ENCODE measurements at regions not wholly inside any gene's neighbourhood (a gene's known extent, or its start where the extent isn't known, plus 50 kb on each side); places are given as distances from the start of the nearest gene placed in this dataset.

DNA sequence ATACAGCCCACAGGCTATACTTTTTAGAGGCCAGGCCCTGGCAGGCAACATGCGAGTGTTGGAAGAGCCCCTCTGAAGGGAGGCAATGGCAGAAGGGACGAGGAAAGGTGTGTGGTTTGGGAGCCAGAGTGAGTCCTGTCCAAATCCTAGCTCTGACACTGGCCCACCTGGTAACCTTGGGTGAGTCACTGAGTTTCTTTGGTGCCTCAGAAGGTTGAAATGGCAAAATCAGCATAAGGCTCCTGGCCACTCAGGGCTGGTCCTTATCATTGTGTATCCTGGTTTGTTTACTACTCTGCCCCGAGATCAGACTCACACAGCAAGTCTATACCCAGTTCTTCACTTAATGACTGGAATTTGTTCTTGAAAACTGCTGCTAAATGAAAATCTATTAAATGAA lies 71.4 kb upstream of the TLE3 start:
- Histone ChIP-seq H3K9ac (ENCODE audit: insufficient read length) (no peak overlapping the region), H3K36me3 (ENCODE audit: insufficient read depth, low read length) (no peaks in the 10 kb centered on the region), H3K9me3 (ENCODE audit: low read depth, low read length) (no peaks in the 10 kb centered on the region), H3K4me3 (no peak overlapping the region), H3K27ac (no peak overlapping the region)
- TF ChIP-seq POLR2AphosphoS5 (IDR thresholded peaks at IDR 0.05; ENCODE audit: borderline replicate concordance, low read depth, low read length) (no peak), FOXP2 (optimal IDR thresholded peaks at IDR 0.05; ENCODE audit: control extremely low read depth, extremely low read length, insufficient read depth) (no peak), EZH2 (IDR thresholded peaks at IDR 0.05) (no peak)
- DNase-seq (ENCODE audit: low read depth, low spot score): no peak

DNA sequence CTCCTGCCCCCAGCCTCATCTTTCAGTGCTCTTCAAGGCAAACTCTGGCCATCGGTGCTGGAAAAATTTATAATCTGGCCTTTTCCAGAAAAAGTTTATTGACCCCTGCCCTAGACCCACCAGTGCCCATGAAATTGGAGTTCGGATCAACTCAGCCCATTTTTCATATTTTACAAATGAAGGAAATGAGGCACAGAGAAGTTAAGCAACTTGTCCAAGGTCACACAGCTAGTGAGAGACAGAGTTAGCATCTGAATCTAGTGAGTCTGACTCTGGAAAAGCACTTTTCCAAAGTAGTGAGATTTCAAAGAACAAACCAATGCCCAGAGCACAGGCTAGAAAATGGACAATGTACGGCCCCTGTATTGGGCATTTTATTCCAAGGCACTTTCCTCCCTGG lies 69.4 kb upstream of the TLE3 start:
- TF ChIP-seq POLR2AphosphoS5 (IDR thresholded peaks at IDR 0.05; ENCODE audit: borderline replicate concordance, low read depth, low read length): no peak
- no peak for TF ChIP-seq EZH2 (IDR thresholded peaks at IDR 0.05)
- no peak for TF ChIP-seq FOXP2 (optimal IDR thresholded peaks at IDR 0.05; ENCODE audit: control extremely low read depth, extremely low read length, insufficient read depth)
- no peak for DNase-seq (ENCODE audit: low read depth, low spot score)
- Histone ChIP-seq H3K27ac (no peak overlapping the region), H3K4me3 (no peak overlapping the region), H3K36me3 (ENCODE audit: insufficient read depth, low read length) (no peaks in the 10 kb centered on the region), H3K9ac (ENCODE audit: insufficient read length) (no peak overlapping the region), H3K9me3 (ENCODE audit: low read depth, low read length) (no peaks in the 10 kb centered on the region)

DNA sequence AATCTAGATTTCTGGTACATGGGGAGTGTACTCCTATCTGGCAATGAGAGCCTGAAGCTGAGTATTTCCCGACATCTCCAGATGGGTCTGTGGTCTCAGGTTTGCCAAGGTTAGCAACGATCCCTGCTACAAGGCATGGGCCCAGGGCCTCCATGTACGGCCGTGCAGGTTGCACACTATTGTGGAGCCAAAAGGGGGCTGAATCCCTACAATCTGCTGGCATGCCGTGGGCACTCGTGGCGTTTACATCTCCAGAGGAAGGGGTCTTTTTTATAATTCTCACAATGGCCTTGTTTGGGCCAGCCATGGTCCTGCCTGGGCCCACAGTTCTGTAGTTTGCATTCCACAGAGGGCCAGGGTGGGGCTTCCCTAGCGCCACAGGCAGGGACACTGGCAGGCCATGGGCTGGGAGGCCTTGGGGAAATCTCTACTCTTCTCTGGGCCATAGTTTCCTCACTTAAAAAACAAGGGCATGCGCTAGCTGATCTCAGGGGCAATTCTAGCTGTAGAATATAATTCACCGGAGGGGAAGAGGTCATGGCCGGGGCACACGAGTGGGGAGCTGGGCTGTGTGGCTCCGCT lies 68.9 kb upstream of the TLE3 start:
- no peak overlapping the region for H3K9ac ChIP-seq (ENCODE audit: insufficient read length)
- no peak for DNase-seq (ENCODE audit: low read depth, low spot score)
- H3K9me3 ChIP-seq (ENCODE audit: low read depth, low read length): no peaks in the 10 kb centered on the region
- H3K27ac ChIP-seq: no peak overlapping the region
- no peaks in the 10 kb centered on the region for H3K36me3 ChIP-seq (ENCODE audit: insufficient read depth, low read length)
- no peak overlapping the region for H3K4me3 ChIP-seq
- TF ChIP-seq EZH2 (IDR thresholded peaks at IDR 0.05): no peak
- TF ChIP-seq POLR2AphosphoS5 (IDR thresholded peaks at IDR 0.05; ENCODE audit: borderline replicate concordance, low read depth, low read length): no peak
- no peak for TF ChIP-seq FOXP2 (optimal IDR thresholded peaks at IDR 0.05; ENCODE audit: control extremely low read depth, extremely low read length, insufficient read depth)

DNA sequence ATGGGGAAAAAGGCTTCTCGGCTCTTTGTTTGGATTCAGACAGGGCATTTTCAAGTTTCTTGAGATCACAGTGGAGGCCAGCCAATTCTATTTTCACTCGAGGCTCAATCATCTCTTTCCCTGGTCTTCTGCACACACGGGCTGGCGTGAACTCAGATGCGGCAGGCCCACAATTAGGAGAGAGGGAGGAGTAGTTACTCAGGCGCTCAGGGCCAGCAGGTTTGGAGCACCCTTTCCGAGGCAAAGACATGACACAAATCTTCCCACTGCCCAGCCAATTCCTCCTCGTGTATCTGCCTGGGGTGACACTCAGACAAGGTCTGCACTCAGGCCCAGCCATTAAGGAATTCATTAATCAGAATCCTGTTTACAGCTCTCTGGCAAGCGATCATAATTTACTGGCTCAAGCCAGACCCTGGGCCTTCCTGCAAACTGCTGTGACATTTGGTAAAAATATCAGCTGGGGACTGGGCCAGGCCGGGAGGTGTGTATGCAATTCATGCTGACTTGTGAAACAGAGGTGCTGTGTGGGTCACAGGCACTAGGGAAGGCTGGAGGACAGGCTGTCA lies 68.1 kb upstream of the TLE3 start:
- no peaks in the 10 kb centered on the region for H3K36me3 ChIP-seq (ENCODE audit: insufficient read depth, low read length)
- TF ChIP-seq EZH2 (IDR thresholded peaks at IDR 0.05) (no peak), POLR2AphosphoS5 (IDR thresholded peaks at IDR 0.05; ENCODE audit: borderline replicate concordance, low read depth, low read length) (no peak), FOXP2 (optimal IDR thresholded peaks at IDR 0.05; ENCODE audit: control extremely low read depth, extremely low read length, insufficient read depth) (no peak)
- no peak for DNase-seq (ENCODE audit: low read depth, low spot score)

DNA sequence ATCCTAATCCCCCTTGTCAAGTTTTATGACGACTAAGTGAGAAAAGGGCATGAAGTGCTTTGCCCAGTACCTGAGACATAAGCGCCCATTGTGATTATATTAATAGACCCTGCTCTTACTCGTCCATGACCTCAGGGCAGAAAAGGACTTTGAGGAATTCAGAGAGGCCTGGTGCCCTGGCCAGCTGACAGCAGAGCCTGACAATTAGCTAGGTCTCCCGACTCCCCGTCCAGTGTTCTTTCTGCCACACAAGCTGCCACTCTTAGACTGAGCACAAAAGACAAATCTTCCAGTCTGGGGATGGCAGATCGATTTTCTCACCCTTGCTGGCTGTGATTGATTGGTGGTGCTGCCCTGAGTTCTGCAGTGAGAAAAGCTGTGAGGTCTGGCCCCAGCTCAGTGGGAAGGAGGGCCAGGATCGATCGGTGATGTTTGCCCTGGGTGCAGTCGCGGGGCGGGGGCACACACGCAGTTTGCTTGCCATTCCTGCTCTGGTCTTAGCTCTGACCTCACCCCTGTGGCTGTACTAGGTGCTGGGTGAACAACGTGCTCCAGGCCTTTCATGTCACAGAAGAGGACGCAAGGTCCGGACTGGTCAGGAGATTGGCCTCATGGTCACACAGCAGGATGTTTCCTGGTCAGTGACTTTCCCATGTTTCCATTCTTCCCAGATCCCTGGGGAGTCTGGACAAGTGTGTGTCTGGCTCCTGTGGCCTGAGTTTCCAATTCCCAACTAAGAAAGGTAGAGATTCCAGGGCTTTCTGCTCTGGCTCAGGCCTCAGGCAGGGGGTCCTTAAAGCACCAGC lies 67.4 kb upstream of the TLE3 start:
- Histone ChIP-seq H3K9me3 (ENCODE audit: low read depth, low read length) (no peaks in the 10 kb centered on the region), H3K36me3 (ENCODE audit: insufficient read depth, low read length) (no peaks in the 10 kb centered on the region), H3K9ac (ENCODE audit: insufficient read length) (no peak overlapping the region), H3K27ac (no peak overlapping the region), H3K4me3 (no peak overlapping the region)
- TF ChIP-seq EZH2 (IDR thresholded peaks at IDR 0.05) (no peak), FOXP2 (optimal IDR thresholded peaks at IDR 0.05; ENCODE audit: control extremely low read depth, extremely low read length, insufficient read depth) (no peak), POLR2AphosphoS5 (IDR thresholded peaks at IDR 0.05; ENCODE audit: borderline replicate concordance, low read depth, low read length) (no peak)
- no peak for DNase-seq (ENCODE audit: low read depth, low spot score)

More for the DNA sequence above, 68.1 kb upstream of the TLE3 start:
- Histone ChIP-seq H3K27ac (no peak overlapping the region), H3K4me3 (no peak overlapping the region), H3K9me3 (ENCODE audit: low read depth, low read length) (no peaks in the 10 kb centered on the region), H3K9ac (ENCODE audit: insufficient read length) (no peak overlapping the region)

DNA sequence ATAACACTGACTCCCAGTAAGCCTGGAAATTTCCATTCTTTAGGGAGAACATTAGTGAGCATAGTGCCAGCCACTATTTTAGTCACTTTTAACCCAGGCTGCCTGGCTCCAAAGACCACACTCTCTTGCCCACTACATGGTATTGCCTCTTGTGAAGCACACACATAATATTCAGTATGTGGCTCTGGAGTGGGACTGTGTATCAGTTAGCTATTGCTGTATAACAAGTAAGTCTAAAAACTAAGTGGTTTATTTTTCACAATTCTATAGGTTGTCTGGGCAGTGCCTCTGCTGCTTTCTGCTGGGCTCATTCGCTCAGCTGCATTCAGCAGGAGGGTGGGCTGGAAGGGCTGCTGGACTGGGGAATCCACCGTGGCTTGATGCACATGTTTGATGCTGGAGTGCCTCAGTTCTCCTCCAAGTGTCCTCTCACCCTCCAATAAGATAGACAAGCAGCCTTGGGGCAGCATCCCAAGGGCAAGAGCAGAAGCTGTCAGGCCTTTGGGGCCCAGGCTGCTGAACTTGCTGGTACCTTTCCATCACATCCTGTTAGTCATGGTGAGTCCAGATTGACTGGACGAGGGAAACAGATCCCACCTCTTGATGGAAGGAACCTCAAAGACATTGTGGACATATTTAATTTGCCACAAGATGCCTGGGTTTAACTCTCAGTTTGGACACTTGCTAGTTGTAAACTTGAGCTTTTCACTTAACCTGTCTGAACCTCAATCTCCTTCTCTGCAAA lies 66.6 kb upstream of the TLE3 start:
- no peak overlapping the region for H3K4me3 ChIP-seq
- no peak overlapping the region for H3K9ac ChIP-seq (ENCODE audit: insufficient read length)

DNA sequence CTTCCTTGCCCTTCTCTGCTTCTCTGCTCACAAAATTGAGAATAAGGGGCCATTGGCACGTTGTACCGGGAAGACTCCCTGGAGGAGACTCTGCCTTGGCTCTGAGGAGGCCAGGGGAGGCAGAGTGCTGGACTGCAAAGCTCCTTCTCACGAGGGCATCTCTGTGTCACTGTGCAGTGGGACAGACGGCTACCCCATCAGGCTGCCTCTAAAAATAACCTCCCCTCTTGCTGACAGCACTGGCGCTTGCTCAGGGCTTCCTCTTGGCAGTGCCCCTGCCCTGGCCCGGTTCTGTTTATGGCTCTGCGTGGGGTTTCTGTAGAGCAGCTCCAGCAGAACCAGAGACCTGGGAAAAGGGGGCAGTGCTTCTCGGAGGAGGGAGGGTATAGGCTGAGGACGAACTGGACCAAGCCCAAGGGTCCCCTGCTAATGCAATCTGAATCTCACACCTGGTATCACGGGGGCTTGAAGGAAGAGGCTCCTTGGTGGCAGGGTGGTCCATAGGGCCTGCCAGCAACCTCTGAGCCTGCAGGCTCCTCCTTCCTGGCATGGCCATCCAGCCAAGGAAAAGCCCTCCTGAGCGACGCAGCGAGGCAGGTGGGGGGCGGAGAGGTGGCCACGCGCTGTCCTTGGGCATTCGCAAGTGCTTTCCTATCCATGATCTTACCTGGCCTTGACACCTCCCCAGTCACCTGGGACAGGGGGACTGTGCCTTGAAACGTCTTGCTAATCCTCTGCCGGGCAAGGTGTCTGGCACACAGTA lies 63.3 kb upstream of the TLE3 start:
- no peak overlapping the region for H3K27ac ChIP-seq
- no peaks in the 10 kb centered on the region for H3K9me3 ChIP-seq (ENCODE audit: low read depth, low read length)
- no peak for TF ChIP-seq POLR2AphosphoS5 (IDR thresholded peaks at IDR 0.05; ENCODE audit: borderline replicate concordance, low read depth, low read length)
- TF ChIP-seq EZH2 (IDR thresholded peaks at IDR 0.05): no peak
- TF ChIP-seq FOXP2 (optimal IDR thresholded peaks at IDR 0.05; ENCODE audit: control extremely low read depth, extremely low read length, insufficient read depth): no peak
- DNase-seq (ENCODE audit: low read depth, low spot score): no peak
- no peaks in the 10 kb centered on the region for H3K36me3 ChIP-seq (ENCODE audit: insufficient read depth, low read length)
- no peak overlapping the region for H3K4me3 ChIP-seq
- H3K9ac ChIP-seq (ENCODE audit: insufficient read length): no peak overlapping the region

More for the DNA sequence above, 66.6 kb upstream of the TLE3 start:
- DNase-seq (ENCODE audit: low read depth, low spot score): no peak
- Histone ChIP-seq H3K36me3 (ENCODE audit: insufficient read depth, low read length) (no peaks in the 10 kb centered on the region), H3K9me3 (ENCODE audit: low read depth, low read length) (no peaks in the 10 kb centered on the region), H3K27ac (no peak overlapping the region)
- TF ChIP-seq FOXP2 (optimal IDR thresholded peaks at IDR 0.05; ENCODE audit: control extremely low read depth, extremely low read length, insufficient read depth) (no peak), POLR2AphosphoS5 (IDR thresholded peaks at IDR 0.05; ENCODE audit: borderline replicate concordance, low read depth, low read length) (no peak)

Data from SK-N-MC (cell line).